ENCODE measurements at regions not wholly inside any gene's neighbourhood (a gene's known extent, or its start where the extent isn't known, plus 50 kb on each side); places are given as distances from the start of the nearest gene placed in this dataset.

DNA sequence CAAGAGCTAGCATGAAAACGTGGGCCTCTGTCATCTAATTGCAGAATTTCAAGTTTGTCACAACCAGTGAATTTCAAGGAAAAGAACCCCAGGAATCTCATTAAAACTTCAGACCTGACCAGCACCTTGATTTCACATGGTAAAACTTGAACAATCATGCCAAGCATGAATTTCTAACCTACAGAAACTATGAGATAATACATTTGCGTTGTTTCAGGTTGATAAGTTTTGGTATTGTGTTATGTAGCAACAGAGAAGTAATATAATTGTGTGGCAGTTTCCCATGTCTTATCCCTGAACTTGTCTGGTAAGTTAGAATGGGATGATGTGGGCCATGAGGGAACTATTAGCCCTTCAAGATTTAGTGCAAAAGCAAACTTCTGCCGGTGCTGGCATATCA lies 530.1 kb downstream of the ANKRD7 start:
- in situ Hi-C loops (cut with MboI; ENCODE audit: low sequenced_read_pairs), result no loop called here
- no peak for TF ChIP-seq RAD21 (IDR thresholded peaks at IDR 0.05; ENCODE audit: low read length)
- no CpG with 5 or more reads among the region's 3 CpGs for WGBS, 2 experiments (ENCODE audit: extremely low coverage in 2 of 2, insufficient read length in 1 of 2)

More for the DNA sequence above, 530.1 kb downstream of the ANKRD7 start:
- Histone ChIP-seq H4K8ac (ENCODE audit: low read depth in 2 of 2, low read length in 2 of 2) (no peak overlapping the region), H2AK9ac (replicated peaks; ENCODE audit: low read depth, low read length, poor library complexity) (no peak overlapping the region), H3K56ac (ENCODE audit: extremely low read depth, insufficient read depth, low read length) (no peak overlapping the region), H3K4ac (ENCODE audit: low read depth, low read length) (no peak overlapping the region), H3K4me3 (ENCODE audit: insufficient read depth, low read depth, low read length) (no peak overlapping the region), H2AK5ac (ENCODE audit: low read depth, low read length) (no peak overlapping the region), H2BK15ac (ENCODE audit: low read depth, low read length) (no peak overlapping the region), H2AFZ (replicated peaks; ENCODE audit: low read length, poor library complexity) (no peak overlapping the region), H3K9me3 (ENCODE audit: control insufficient read depth, insufficient read depth, low read length) (peaks cover 2% of the 10 kb centered on the region; the same call in 1 of the 2 replicates), H3K9ac (ENCODE audit: low read depth, low read length) (no peak overlapping the region), H3K18ac (ENCODE audit: low read depth, low read length) (no peak overlapping the region), H3K4me2 (ENCODE audit: low read depth, low read length) (no peak overlapping the region), H3K36me3 (ENCODE audit: control insufficient read depth, insufficient read depth, low read length) (no peaks in the 10 kb centered on the region), H4K5ac (ENCODE audit: low read depth, low read length) (no peak overlapping the region), H3K9me1 (ENCODE audit: insufficient read depth, low read length) (no peaks in the 10 kb centered on the region), H2BK20ac (ENCODE audit: low read depth, low read length) (no peak overlapping the region), H4K20me1 (ENCODE audit: insufficient read depth, low read length) (no peaks in the 10 kb centered on the region), H4K91ac (ENCODE audit: insufficient read depth, low read depth, low read length) (no peak overlapping the region), H3K14ac (replicated peaks; ENCODE audit: low read depth, low read length) (no peak overlapping the region), H3K27me3 (ENCODE audit: control insufficient read depth, insufficient read depth, low read length) (no peaks in the 10 kb centered on the region), H3K23ac (ENCODE audit: low read depth, low read length) (no peak overlapping the region), H3K79me1 (ENCODE audit: low read depth in 1 of 2, low read length in 2 of 2) (no peaks in the 10 kb centered on the region), H3K27ac (ENCODE audit: insufficient read depth, low read length) (no peak overlapping the region), H2BK120ac (ENCODE audit: low read depth, low read length) (no peak overlapping the region), H2BK5ac (ENCODE audit: low read depth, low read length, poor library complexity, severe bottlenecking) (no peak overlapping the region), H3K4me1 (ENCODE audit: control insufficient read depth, insufficient read depth, low read length) (no peaks in the 10 kb centered on the region)
- intact Hi-C loops (cut with micrococcal nuclease) (no loop called here), dilution Hi-C loops (cut with HindIII; ENCODE audit: low sequenced_read_pairs, unreplicated experiment) (no loop called here)
- no TSS peak for BruUV-seq (replicated peaks)
- CTCF ChIA-PET, result no interaction called here
- POLR2A ChIA-PET (ENCODE audit: unreplicated experiment), result no interaction called here
- no peak for DNase-seq
- no peak for ATAC-seq (ENCODE audit: low read depth)

All from IMR-90 (cell line).